B cell (primary cell): ENCODE measurements at regions not wholly inside any gene's neighbourhood (a gene's known extent, or its start where the extent isn't known, plus 50 kb on each side); places are given as distances from the start of the nearest gene placed in this dataset.

Experiments
- ATAC-seq: fragments of 200-7000 bp; cut with Tn5 transposase; one replicate; pipeline ENCODE4 v1.10.0; 2021; ENCODE audit warnings: low read depth, mild to moderate bottlenecking, moderate number of reproducible peaks, moderate library complexity
- CTCF ChIA-PET: fragments of 350-600 bp; sonication (Branson Sonifier 250); formaldehyde crosslinking; loops from one replicate; lab custom pipeline; 2021; ENCODE audit warnings: antibody characterized with exemption, inconsistent platforms; lab: Charles Lee
- POLR2A ChIA-PET: fragments of 350-600 bp; sonication (Branson Sonifier 250); formaldehyde crosslinking; loops from one replicate; lab custom pipeline; 2021; ENCODE audit warnings: antibody characterized with exemption; lab: Charles Lee
- DNase-seq: peaks from one replicate; pipeline ENCODE4 v3.0.0; 2013
- H2AFZ ChIP-seq: 2 replicates; pipeline ENCODE4 v1.6.1; 2012; ENCODE audit warnings: mild to moderate bottlenecking, low read depth, low read length; ENCODE audit not compliant: insufficient read depth, poor library complexity, severe bottlenecking
- H3K27ac ChIP-seq, 2 donors: 1 replicate in 1 of 2; 2 replicates in 1 of 2; pipeline ENCODE4 v1.5.1; 2012 to 2013; ENCODE audit warnings: low read length in 2 of 2, mild to moderate bottlenecking in 2 of 2, moderate library complexity in 1 of 2
- H3K27me3 ChIP-seq, 4 experiments: fragments of 200-600 bp in 1 of 4; sonication (generic) in 1 of 4; replicated peaks in 1 of 4; 1 replicate in 2 of 4; 2 replicates in 2 of 4; pipeline versions ENCODE4 v1.6.1 to v1.7.0; 2013 to 2016; ENCODE audit warnings: low read length in 3 of 4, mild to moderate bottlenecking in 2 of 4, mixed read lengths in 1 of 4, moderate library complexity in 1 of 4; ENCODE audit not compliant: insufficient read depth in 4 of 4, control insufficient read depth in 3 of 4; ENCODE audit errors: control extremely low read depth in 1 of 4
- H3K36me3 ChIP-seq, 2 experiments: replicated peaks in 1 of 2; 1 replicate in 1 of 2; 2 replicates in 1 of 2; pipeline versions ENCODE4 v1.6.1 to v1.7.1; 2013; ENCODE audit warnings: low read length in 1 of 2; ENCODE audit not compliant: insufficient read depth in 2 of 2, control insufficient read depth in 1 of 2; ENCODE audit errors: control extremely low read depth in 1 of 2, extremely low read depth in 1 of 2
- H3K4me1 ChIP-seq, 2 donors: fragments of 200-600 bp in 1 of 2; sonication (generic) in 1 of 2; 1 replicate in 1 of 2; 2 replicates in 1 of 2; pipeline versions ENCODE4 v1.5.1 to v1.6.1; 2013 to 2017; ENCODE audit warnings: low read length in 2 of 2; ENCODE audit not compliant: control insufficient read depth in 2 of 2, insufficient read depth in 2 of 2
- H3K4me2 ChIP-seq: replicated peaks from 2 replicates; pipeline ENCODE3; 2012; ENCODE audit warnings: mild to moderate bottlenecking, low read depth, low read length; ENCODE audit not compliant: poor library complexity, severe bottlenecking
- H3K4me3 ChIP-seq, 5 experiments: fragments of 200-600 bp in 1 of 5; sonication (generic) in 1 of 5; 1 replicate in 3 of 5; 2 replicates in 2 of 5; pipeline versions ENCODE4 v1.5.1 to v1.7.0; 2011 to 2016; ENCODE audit warnings: low read length in 4 of 5, mild to moderate bottlenecking in 4 of 5, low read depth in 2 of 5, control low read depth in 1 of 5, moderate library complexity in 1 of 5; ENCODE audit not compliant: insufficient read depth in 1 of 5; ENCODE audit errors: control extremely low read depth in 1 of 5, extremely low read depth in 1 of 5
- H3K79me2 ChIP-seq: fragments of 200-600 bp; sonication (generic); one replicate; pipeline ENCODE4 v1.6.0; 2016; ENCODE audit warnings: low read length; ENCODE audit not compliant: control insufficient read depth, insufficient read depth
- H3K9ac ChIP-seq: fragments of 200-600 bp; sonication (generic); 2 replicates; pipeline ENCODE4 v1.6.1; 2017; ENCODE audit warnings: mild to moderate bottlenecking, low read length, moderate library complexity
- H3K9me3 ChIP-seq, 3 donors: one replicate each; pipeline versions ENCODE4 v1.6.1 to v1.7.1; 2013; ENCODE audit warnings: low read length in 2 of 3; ENCODE audit not compliant: control insufficient read depth in 2 of 3, insufficient read depth in 1 of 3; ENCODE audit errors: control extremely low read depth in 1 of 3
- H4K20me1 ChIP-seq: 2 replicates; pipeline ENCODE4 v1.6.0; 2012; ENCODE audit warnings: mild to moderate bottlenecking, low read length; ENCODE audit not compliant: insufficient read depth, control insufficient read depth, poor library complexity, severe bottlenecking
- H3K27ac Mint-ChIP-seq: one replicate; pipeline ENCODE4 v1.8.0; 2021; ENCODE audit warnings: mixed read lengths
- H3K27me3 Mint-ChIP-seq: one replicate; pipeline ENCODE4 v1.8.0; 2021; ENCODE audit warnings: mixed read lengths
- H3K4me1 Mint-ChIP-seq: one replicate; pipeline ENCODE4 v1.8.0; 2021; ENCODE audit warnings: mixed read lengths
- H3K4me3 Mint-ChIP-seq: one replicate; pipeline ENCODE4 v1.8.0; 2021; ENCODE audit warnings: mixed read lengths
- H3K9me3 Mint-ChIP-seq: one replicate; pipeline ENCODE4 v1.8.0; 2022; ENCODE audit warnings: mixed read lengths; ENCODE audit not compliant: insufficient read depth
- EZH2 ChIP-seq: IDR thresholded peaks from 2 replicates; pipeline ENCODE4 v1.6.1; 2012; ENCODE audit warnings: borderline replicate concordance, low read depth, mild to moderate bottlenecking, moderate library complexity, low read length; ENCODE audit not compliant: insufficient read depth, poor library complexity, severe bottlenecking
- WGBS: methylation state at CpG from one replicate; pipeline ENCODE4 v1.1.5; 2013; ENCODE audit warnings: missing lambda C conversion rate; ENCODE audit not compliant: insufficient coverage; 5-methylcytosine and 5-hydroxymethylcytosine counted together
- intact Hi-C: fragments of 100-400 bp; cut with micrococcal nuclease; formaldehyde crosslinking; loops from one replicate; pipeline ENCODE4 v1.10.0; 2022
- TF ChIP-seq, protein P1 (sequence below): fragments of 200-600 bp; IDR thresholded peaks from one replicate; pipeline ENCODE4 v1.8.0; 2022; ENCODE audit warnings: antibody characterized with exemption, mild to moderate bottlenecking

DNA sequence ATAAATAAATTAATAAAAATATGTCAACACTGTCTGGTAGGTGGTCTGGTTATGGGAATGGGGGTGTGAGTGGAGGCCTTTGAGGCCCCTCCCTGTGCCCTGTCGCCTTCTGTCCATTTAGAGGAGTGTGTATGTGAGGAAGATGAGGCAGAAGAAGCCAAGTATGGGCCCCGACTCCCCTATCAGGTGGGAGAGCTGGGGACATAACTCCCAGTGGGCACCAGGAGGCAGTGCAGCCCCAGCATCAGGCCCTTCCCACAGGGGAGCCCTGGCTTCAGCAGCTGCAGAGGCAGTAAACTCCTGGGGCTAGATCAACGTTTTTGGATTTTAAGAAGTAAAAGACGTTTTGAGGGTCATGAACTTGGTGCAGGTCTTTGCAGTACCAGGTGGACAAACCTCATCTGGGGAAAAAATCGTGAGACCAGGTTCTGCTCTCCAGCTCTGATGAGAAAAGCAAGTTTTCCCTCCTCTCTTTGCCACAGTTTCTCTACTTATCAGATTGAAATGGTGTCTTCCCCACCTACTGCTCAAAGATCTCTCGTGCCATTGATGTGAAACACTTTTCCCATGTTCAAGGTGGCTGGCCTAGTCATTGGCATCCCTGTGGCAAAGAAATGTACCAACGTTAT, 167.8 kb upstream of the EEPD1 start:
- Histone ChIP-seq H3K4me2 (no peak overlapping the region), H3K36me3 (no peaks in the 10 kb centered on the region), H3K4me1 (no peaks in the 10 kb centered on the region), H2AFZ (no peak overlapping the region), H3K79me2 (no peaks in the 10 kb centered on the region), H3K9me3 (no peaks in the 10 kb centered on the region), H3K27ac (no peak overlapping the region), H4K20me1 (no peaks in the 10 kb centered on the region), H3K27me3 (no peaks in the 10 kb centered on the region), H3K9ac (no peak overlapping the region), H3K4me3 (no peak overlapping the region)
- CTCF ChIA-PET, result interaction anchor here (0.7 to 4.5 kb wide), 17 partner anchors 9 to 1198 kb away, joined by 3 to 197 read pairs (median 4); no protein-coding TSS in a partner anchor
- no peak overlapping the region for H3K4me3 Mint-ChIP-seq
- H3K4me1 Mint-ChIP-seq, result no peaks in the 10 kb centered on the region
- intact Hi-C loops, result loop anchor here (1.0 kb wide), 1 partner anchor 334 kb away; no protein-coding TSS in a partner anchor
- no peak overlapping the region for H3K27ac Mint-ChIP-seq
- 50% methylated on average over 4 of the region's 7 CpGs for WGBS
- peak; percentile 77 for DNase-seq
- no peaks in the 10 kb centered on the region for H3K9me3 Mint-ChIP-seq
- POLR2A ChIA-PET, result interaction anchor here (0.6 kb wide), 1 partner anchor 45 kb away, joined by 4 read pairs; no protein-coding TSS in a partner anchor
- ATAC-seq, result peak; percentile 98
- peaks cover 7% of the 10 kb centered on the region for H3K27me3 Mint-ChIP-seq
- TF ChIP-seq, protein P1, sequence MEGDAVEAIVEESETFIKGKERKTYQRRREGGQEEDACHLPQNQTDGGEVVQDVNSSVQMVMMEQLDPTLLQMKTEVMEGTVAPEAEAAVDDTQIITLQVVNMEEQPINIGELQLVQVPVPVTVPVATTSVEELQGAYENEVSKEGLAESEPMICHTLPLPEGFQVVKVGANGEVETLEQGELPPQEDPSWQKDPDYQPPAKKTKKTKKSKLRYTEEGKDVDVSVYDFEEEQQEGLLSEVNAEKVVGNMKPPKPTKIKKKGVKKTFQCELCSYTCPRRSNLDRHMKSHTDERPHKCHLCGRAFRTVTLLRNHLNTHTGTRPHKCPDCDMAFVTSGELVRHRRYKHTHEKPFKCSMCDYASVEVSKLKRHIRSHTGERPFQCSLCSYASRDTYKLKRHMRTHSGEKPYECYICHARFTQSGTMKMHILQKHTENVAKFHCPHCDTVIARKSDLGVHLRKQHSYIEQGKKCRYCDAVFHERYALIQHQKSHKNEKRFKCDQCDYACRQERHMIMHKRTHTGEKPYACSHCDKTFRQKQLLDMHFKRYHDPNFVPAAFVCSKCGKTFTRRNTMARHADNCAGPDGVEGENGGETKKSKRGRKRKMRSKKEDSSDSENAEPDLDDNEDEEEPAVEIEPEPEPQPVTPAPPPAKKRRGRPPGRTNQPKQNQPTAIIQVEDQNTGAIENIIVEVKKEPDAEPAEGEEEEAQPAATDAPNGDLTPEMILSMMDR, result peak; percentile 87
- TF ChIP-seq EZH2, result no peak

DNA sequence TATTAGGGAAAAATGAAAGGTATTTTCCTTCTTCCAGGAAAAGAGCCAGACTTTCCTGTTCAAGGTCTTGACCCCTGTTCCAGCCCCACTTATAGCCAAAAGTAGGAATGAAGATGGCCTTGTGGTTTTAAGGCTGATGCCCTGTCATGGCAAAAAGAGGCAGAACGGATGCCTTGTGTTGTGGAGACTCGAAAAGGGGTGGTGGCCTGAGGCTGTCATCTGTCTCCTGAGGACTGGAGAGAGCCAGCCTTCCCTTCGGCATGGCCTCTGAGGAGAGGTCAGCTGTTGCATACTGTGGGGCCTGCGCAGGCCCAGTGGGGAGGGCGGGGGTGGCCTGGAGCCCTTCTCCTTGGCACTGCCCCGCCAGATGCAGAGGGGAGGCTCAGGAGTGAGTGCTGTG, 166.0 kb upstream of the EEPD1 start:
- Mint-ChIP-seq H3K27me3 (peaks cover 6% of the 10 kb centered on the region), H3K9me3 (no peaks in the 10 kb centered on the region), H3K4me3 (no peak overlapping the region), H3K4me1 (no peaks in the 10 kb centered on the region), H3K27ac (no peak overlapping the region)
- Histone ChIP-seq H2AFZ (no peak overlapping the region), H4K20me1 (no peaks in the 10 kb centered on the region), H3K79me2 (no peaks in the 10 kb centered on the region), H3K4me3 (no peak overlapping the region), H3K4me2 (no peak overlapping the region), H3K9ac (no peak overlapping the region), H3K36me3 (no peaks in the 10 kb centered on the region), H3K9me3 (no peaks in the 10 kb centered on the region), H3K27me3 (peaks cover 0 to 1% (median 0%) of the 10 kb centered on the region in 4 experiments), H3K27ac (no peak overlapping the region), H3K4me1 (no peaks in the 10 kb centered on the region)
- WGBS, result 89% methylated on average over 6 of the region's 6 CpGs
- intact Hi-C loops, result no loop called here
- POLR2A ChIA-PET, result no interaction called here
- CTCF ChIA-PET, result interaction anchor here (4.5 kb wide), 2 partner anchors 303 to 332 kb away, joined by 37 to 197 read pairs; no protein-coding TSS in a partner anchor
- TF ChIP-seq, protein P1, result no peak
- no peak for TF ChIP-seq EZH2
- no peak for DNase-seq
- no peak for ATAC-seq
